ENCODE measurements at regions not wholly inside any gene's neighbourhood (a gene's known extent, or its start where the extent isn't known, plus 50 kb on each side); places are given as distances from the start of the nearest gene placed in this dataset.
"Not testable (repeated sequence)": the region's sequence is repeated elsewhere in the genome, so short reads cannot be mapped to it uniquely, and the experiment has no call there.

DNA sequence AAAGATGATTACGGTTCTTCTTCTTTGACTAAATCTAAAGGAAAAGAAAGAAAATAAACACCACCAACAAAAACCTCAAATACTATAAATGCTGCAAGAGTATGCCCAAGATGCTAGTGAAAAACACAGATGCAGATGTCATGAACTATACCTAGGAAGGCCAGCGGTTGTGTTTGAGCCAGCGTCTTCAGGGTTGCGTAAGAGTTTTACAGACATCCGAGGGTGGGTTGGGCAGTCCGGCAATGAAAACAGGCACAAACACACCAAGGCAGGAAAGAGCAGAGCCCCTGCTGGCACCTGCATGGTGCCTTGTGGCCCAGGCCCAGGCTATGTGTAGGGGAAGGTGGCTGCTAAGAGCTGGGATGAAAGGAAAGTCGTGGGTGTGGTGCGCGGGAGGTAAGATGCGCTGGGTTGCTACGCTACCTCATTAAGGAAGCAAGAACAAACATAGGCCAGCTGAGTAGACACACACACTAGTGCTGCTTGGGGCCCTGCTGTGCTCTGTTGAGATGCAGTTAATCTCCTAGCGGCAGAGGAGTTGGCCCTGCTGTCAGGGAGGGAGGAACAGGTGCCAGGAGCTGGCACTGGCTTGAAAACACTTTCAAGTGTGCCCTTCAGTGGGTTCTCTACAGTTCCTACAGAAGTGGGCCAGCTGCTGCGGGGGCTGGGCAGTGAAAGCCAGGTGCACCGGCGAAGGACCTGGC, 170.2 kb upstream of the PLN start:
- Histone ChIP-seq H3K79me1 (ENCODE audit: low read length) (no peaks in the 10 kb centered on the region), H2BK12ac (ENCODE audit: low read length) (no peak overlapping the region), H2BK5ac (ENCODE audit: low read depth, low read length, poor library complexity) (no peak overlapping the region), H3K18ac (ENCODE audit: low read length) (no peak overlapping the region), H4K8ac (ENCODE audit: low read depth, low read length) (no peak overlapping the region), H2BK120ac (ENCODE audit: insufficient read depth, low read length, poor library complexity) (no peak overlapping the region), H3K79me2 (ENCODE audit: control insufficient read depth, insufficient read depth, low read length, poor library complexity) (no peaks in the 10 kb centered on the region), H3K4ac (ENCODE audit: low read depth, low read length) (no peak overlapping the region), H4K91ac (ENCODE audit: low read depth, low read length) (no peak overlapping the region), H4K12ac (ENCODE audit: low read depth, low read length) (no peak overlapping the region), H2AFZ (ENCODE audit: insufficient read depth, low read length, poor library complexity) (no peak overlapping the region), H3K23ac (ENCODE audit: low read length) (no peak overlapping the region), H2AK5ac (ENCODE audit: low read length) (no peak overlapping the region), H3K9me3 (ENCODE audit: insufficient read depth, low read depth, low read length) (no peaks in the 10 kb centered on the region), H3K27me3 (ENCODE audit: insufficient read depth, low read length) (no peaks in the 10 kb centered on the region), H3K27ac (ENCODE audit: low read depth, low read length) (no peak overlapping the region), H3K9ac (ENCODE audit: low read length) (no peak overlapping the region), H3K4me2 (ENCODE audit: low read length) (no peak overlapping the region), H3K4me3 (ENCODE audit: low read depth, low read length) (no peak overlapping the region), H3K4me1 (ENCODE audit: control insufficient read depth in 1 of 2, insufficient read depth in 2 of 2, low read length in 2 of 2) (no peaks in the 10 kb centered on the region), H3K14ac (ENCODE audit: low read length) (no peak overlapping the region), H3K36me3 (ENCODE audit: control insufficient read depth in 1 of 2, insufficient read depth in 2 of 2, low read length in 2 of 2) (no peaks in the 10 kb centered on the region)
- no CpG with 5 or more reads among the region's 15 CpGs for WGBS (ENCODE audit: extremely low coverage, insufficient coverage, insufficient read length)
- no peak for DNase-seq

DNA sequence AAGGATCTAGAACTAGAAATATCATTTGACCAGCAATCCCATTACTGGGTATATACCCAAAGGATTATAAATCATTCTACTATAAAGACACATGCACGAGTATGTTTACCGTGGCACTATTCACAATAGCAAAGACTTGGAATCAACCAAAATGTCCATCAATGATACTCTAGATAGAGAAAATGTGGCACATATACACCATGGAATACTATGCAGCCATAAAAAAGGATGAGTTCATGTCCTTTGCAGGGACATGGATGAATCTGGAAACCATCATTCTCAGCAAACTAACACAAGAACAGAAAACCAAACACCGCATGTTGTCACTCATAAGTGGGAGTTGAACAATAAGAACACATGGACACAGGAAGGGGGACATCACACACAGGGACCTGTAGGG, 167.5 kb upstream of the PLN start:
- not testable (repeated sequence) for H3K79me2 ChIP-seq (ENCODE audit: control insufficient read depth, insufficient read depth, low read length, poor library complexity); H3K79me1 ChIP-seq (ENCODE audit: low read length); H2AFZ ChIP-seq (ENCODE audit: insufficient read depth, low read length, poor library complexity); H3K4me2 ChIP-seq (ENCODE audit: low read length); H3K18ac ChIP-seq (ENCODE audit: low read length); H4K91ac ChIP-seq (ENCODE audit: low read depth, low read length); H4K12ac ChIP-seq (ENCODE audit: low read depth, low read length); H3K9ac ChIP-seq (ENCODE audit: low read length); H3K27me3 ChIP-seq (ENCODE audit: insufficient read depth, low read length); H3K4me1 ChIP-seq (ENCODE audit: control insufficient read depth in 1 of 2, insufficient read depth in 2 of 2, low read length in 2 of 2); H2BK120ac ChIP-seq (ENCODE audit: insufficient read depth, low read length, poor library complexity); H3K9me3 ChIP-seq (ENCODE audit: insufficient read depth, low read depth, low read length); DNase-seq; H3K4me3 ChIP-seq (ENCODE audit: low read depth, low read length); H2BK5ac ChIP-seq (ENCODE audit: low read depth, low read length, poor library complexity); H2AK5ac ChIP-seq (ENCODE audit: low read length); H2BK12ac ChIP-seq (ENCODE audit: low read length); H3K27ac ChIP-seq (ENCODE audit: low read depth, low read length); H3K4ac ChIP-seq (ENCODE audit: low read depth, low read length); H4K8ac ChIP-seq (ENCODE audit: low read depth, low read length); H3K23ac ChIP-seq (ENCODE audit: low read length); H3K36me3 ChIP-seq (ENCODE audit: control insufficient read depth in 1 of 2, insufficient read depth in 2 of 2, low read length in 2 of 2); H3K14ac ChIP-seq (ENCODE audit: low read length)
- WGBS (ENCODE audit: extremely low coverage, insufficient coverage, insufficient read length) = no CpG with 5 or more reads among the region's 3 CpGs

DNA sequence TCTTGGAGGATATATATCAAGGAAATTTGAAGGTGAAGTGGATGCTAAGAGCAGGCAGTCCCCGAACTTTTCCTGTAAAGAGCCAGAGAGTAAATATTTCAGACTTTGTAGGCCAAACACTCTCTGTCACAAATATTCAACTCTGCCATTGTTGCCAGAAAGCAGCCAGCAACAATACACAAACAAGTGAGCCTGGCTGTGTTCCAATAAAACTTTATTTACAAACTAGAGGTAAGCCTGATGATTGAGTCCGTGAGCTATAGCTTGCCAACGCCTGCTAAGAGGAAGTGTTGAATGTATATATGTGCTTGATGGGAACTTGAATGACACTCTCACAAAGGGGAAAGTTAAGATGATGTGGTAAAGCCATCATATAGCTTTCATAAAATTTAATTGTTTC, 166.0 kb upstream of the PLN start:
- WGBS (ENCODE audit: extremely low coverage, insufficient coverage, insufficient read length) = no CpG with 5 or more reads among the region's 3 CpGs
- no peak overlapping the region for H3K9ac ChIP-seq (ENCODE audit: low read length)
- peaks cover 3% of the 10 kb centered on the region for H3K9me3 ChIP-seq (ENCODE audit: insufficient read depth, low read depth, low read length)
- no peak overlapping the region for H3K27ac ChIP-seq (ENCODE audit: low read depth, low read length)
- no peak overlapping the region for H2AK5ac ChIP-seq (ENCODE audit: low read length)
- H3K4me2 ChIP-seq (ENCODE audit: low read length) = no peak overlapping the region
- H3K79me2 ChIP-seq (ENCODE audit: control insufficient read depth, insufficient read depth, low read length, poor library complexity) = no peaks in the 10 kb centered on the region
- no peak overlapping the region for H2AFZ ChIP-seq (ENCODE audit: insufficient read depth, low read length, poor library complexity)
- no peaks in the 10 kb centered on the region for H3K4me1 ChIP-seq (ENCODE audit: control insufficient read depth in 1 of 2, insufficient read depth in 2 of 2, low read length in 2 of 2)
- H3K79me1 ChIP-seq (ENCODE audit: low read length) = no peaks in the 10 kb centered on the region
- no peak overlapping the region for H3K18ac ChIP-seq (ENCODE audit: low read length)
- H3K4ac ChIP-seq (ENCODE audit: low read depth, low read length) = no peak overlapping the region
- no peak overlapping the region for H3K23ac ChIP-seq (ENCODE audit: low read length)
- no peak overlapping the region for H2BK12ac ChIP-seq (ENCODE audit: low read length)
- H4K91ac ChIP-seq (ENCODE audit: low read depth, low read length) = no peak overlapping the region
- H3K4me3 ChIP-seq (ENCODE audit: low read depth, low read length) = no peak overlapping the region
- no peak overlapping the region for H4K12ac ChIP-seq (ENCODE audit: low read depth, low read length)
- no peak overlapping the region for H3K14ac ChIP-seq (ENCODE audit: low read length)
- no peak overlapping the region for H2BK5ac ChIP-seq (ENCODE audit: low read depth, low read length, poor library complexity)
- no peaks in the 10 kb centered on the region for H3K36me3 ChIP-seq (ENCODE audit: control insufficient read depth in 1 of 2, insufficient read depth in 2 of 2, low read length in 2 of 2)
- DNase-seq = no peak
- no peak overlapping the region for H4K8ac ChIP-seq (ENCODE audit: low read depth, low read length)
- no peaks in the 10 kb centered on the region for H3K27me3 ChIP-seq (ENCODE audit: insufficient read depth, low read length)
- no peak overlapping the region for H2BK120ac ChIP-seq (ENCODE audit: insufficient read depth, low read length, poor library complexity)

DNA sequence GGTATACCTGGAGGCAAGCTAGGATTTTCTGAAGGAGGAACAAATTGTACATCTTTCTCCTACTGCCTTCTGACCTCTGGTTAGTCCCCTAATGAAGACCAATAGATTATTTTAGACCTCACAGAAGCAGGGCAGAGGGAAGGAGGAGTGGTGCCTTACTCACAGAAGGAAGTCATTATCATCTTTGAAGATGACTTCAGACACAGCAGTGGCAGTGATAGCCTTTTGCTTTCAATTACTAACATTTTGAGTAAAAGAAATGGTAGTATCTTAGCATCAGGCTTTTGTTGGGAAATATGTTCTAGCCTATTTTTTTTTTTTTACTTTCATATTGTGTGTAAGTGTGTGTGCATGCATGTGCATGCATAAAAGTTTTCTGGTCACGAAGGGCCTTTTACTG, 164.2 kb upstream of the PLN start:
- Histone ChIP-seq H2AK5ac (ENCODE audit: low read length) (no peak overlapping the region), H3K4me3 (ENCODE audit: low read depth, low read length) (no peak overlapping the region), H3K14ac (ENCODE audit: low read length) (no peak overlapping the region), H3K4ac (ENCODE audit: low read depth, low read length) (no peak overlapping the region), H4K12ac (ENCODE audit: low read depth, low read length) (no peak overlapping the region), H3K4me2 (ENCODE audit: low read length) (no peak overlapping the region), H3K27ac (ENCODE audit: low read depth, low read length) (no peak overlapping the region), H4K91ac (ENCODE audit: low read depth, low read length) (no peak overlapping the region), H3K4me1 (ENCODE audit: control insufficient read depth in 1 of 2, insufficient read depth in 2 of 2, low read length in 2 of 2) (no peaks in the 10 kb centered on the region), H3K27me3 (ENCODE audit: insufficient read depth, low read length) (no peaks in the 10 kb centered on the region), H3K18ac (ENCODE audit: low read length) (no peak overlapping the region), H2BK120ac (ENCODE audit: insufficient read depth, low read length, poor library complexity) (no peak overlapping the region), H3K9ac (ENCODE audit: low read length) (no peak overlapping the region), H3K79me2 (ENCODE audit: control insufficient read depth, insufficient read depth, low read length, poor library complexity) (no peaks in the 10 kb centered on the region), H3K23ac (ENCODE audit: low read length) (no peak overlapping the region), H2AFZ (ENCODE audit: insufficient read depth, low read length, poor library complexity) (no peak overlapping the region), H4K8ac (ENCODE audit: low read depth, low read length) (no peak overlapping the region), H2BK12ac (ENCODE audit: low read length) (no peak overlapping the region), H2BK5ac (ENCODE audit: low read depth, low read length, poor library complexity) (no peak overlapping the region), H3K9me3 (ENCODE audit: insufficient read depth, low read depth, low read length) (peaks cover 3% of the 10 kb centered on the region), H3K36me3 (ENCODE audit: control insufficient read depth in 1 of 2, insufficient read depth in 2 of 2, low read length in 2 of 2) (no peaks in the 10 kb centered on the region), H3K79me1 (ENCODE audit: low read length) (no peaks in the 10 kb centered on the region)
- DNase-seq = no peak
- WGBS (ENCODE audit: extremely low coverage, insufficient coverage, insufficient read length) = no CpG with 5 or more reads among the region's 1 CpG

Measured in trophoblast cell (in vitro differentiated cells and primary cell).